GM21367 (cell line): ENCODE measurements at regions not wholly inside any gene's neighbourhood (a gene's known extent, or its start where the extent isn't known, plus 50 kb on each side); places are given as distances from the start of the nearest gene placed in this dataset.

Experiments
- ATAC-seq: cut with Tn5 transposase; IDR thresholded peaks from one replicate; pipeline ENCODE4 v1.9.1; 2021; ENCODE audit not compliant: unreplicated experiment

- no peak for ATAC-seq
Observed at GRCh38 chr20:4601630-4602296, 84.5 kb upstream of the PRNP start.

- ATAC-seq: no peak
Observed at GRCh38 chr20:4600308-4601014, 85.8 kb upstream of the PRNP start.

- ATAC-seq: no peak
Observed at GRCh38 chr20:4597215-4597614, 89.0 kb upstream of the PRNP start.

- ATAC-seq: no peak
Observed at GRCh38 chr20:4593149-4593525, 93.1 kb upstream of the PRNP start.

GRCh38 chr20:4592316-4593148, 93.7 kb upstream of the PRNP start:
- ATAC-seq: no peak

GRCh38 chr20:4591975-4592315, 94.3 kb upstream of the PRNP start:
- no peak for ATAC-seq

GRCh38 chr20:4585758-4586157, 100.5 kb upstream of the PRNP start:
- no peak for ATAC-seq

GRCh38 chr20:4585104-4585753, 101.0 kb upstream of the PRNP start:
- no peak for ATAC-seq

- ATAC-seq: no peak
Observed at GRCh38 chr20:4584510-4584909, 101.7 kb upstream of the PRNP start.

GRCh38 chr20:4581838-4582237, 104.4 kb upstream of the PRNP start:
- ATAC-seq: no peak

GRCh38 chr20:4578375-4578774, 107.9 kb upstream of the PRNP start:
- no peak for ATAC-seq

- no peak for ATAC-seq
Observed at GRCh38 chr20:4574356-4574690, 111.9 kb upstream of the PRNP start.

GRCh38 chr20:4573564-4574355, 112.5 kb upstream of the PRNP start:
- ATAC-seq: no peak

- no peak for ATAC-seq
Observed at GRCh38 chr20:4571759-4572531, 114.3 kb upstream of the PRNP start.

GRCh38 chr20:4569865-4570264, 116.4 kb upstream of the PRNP start:
- no peak for ATAC-seq

GRCh38 chr20:4569092-4569491, 117.2 kb upstream of the PRNP start:
- ATAC-seq: no peak

- no peak for ATAC-seq
Observed at GRCh38 chr20:4568361-4568959, 117.8 kb upstream of the PRNP start.

- no peak for ATAC-seq
Observed at GRCh38 chr20:4567170-4567569, 119.1 kb upstream of the PRNP start.

GRCh38 chr20:4563534-4563933, 122.7 kb upstream of the PRNP start:
- ATAC-seq: no peak

GRCh38 chr20:4563031-4563430, 123.2 kb upstream of the PRNP start:
- no peak for ATAC-seq
